ENCODE measurements at regions not wholly inside any gene's neighbourhood (a gene's known extent, or its start where the extent isn't known, plus 50 kb on each side); places are given as distances from the start of the nearest gene placed in this dataset.

DNA sequence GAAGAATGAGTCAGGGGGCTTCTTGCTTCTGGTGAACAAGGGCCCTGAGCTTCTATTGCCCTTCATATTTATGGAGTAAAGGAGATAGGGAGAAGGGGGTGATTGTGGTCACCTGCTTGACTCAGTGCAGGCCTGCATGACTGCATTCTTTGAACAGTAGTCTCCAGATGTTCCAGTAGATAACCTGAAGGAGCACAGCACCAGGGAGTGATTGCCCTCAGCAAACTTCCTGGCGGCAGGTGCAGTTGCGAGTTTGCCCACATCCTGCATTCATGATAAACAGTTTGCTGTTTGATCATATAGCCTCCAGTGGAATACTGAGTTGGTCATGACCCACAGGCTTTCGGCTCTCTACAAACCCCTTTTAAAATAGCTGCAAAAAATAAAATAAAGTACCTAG is 1632.7 kb downstream of the OTOL1 start:
- Histone ChIP-seq H3K27me3 (replicated peaks) (no peaks in the 10 kb centered on the region), H3K27ac (no peak overlapping the region), H3K4me3 (no peak overlapping the region), H3K36me3 (no peaks in the 10 kb centered on the region), H3K4me1 (replicated peaks) (no peaks in the 10 kb centered on the region), H3K9me3 (replicated peaks) (no peaks in the 10 kb centered on the region; the same call in none of the 2 replicates)
- DNase-seq (ENCODE audit: low read depth in 1 of 2, low spot score in 2 of 2), result no peak

DNA sequence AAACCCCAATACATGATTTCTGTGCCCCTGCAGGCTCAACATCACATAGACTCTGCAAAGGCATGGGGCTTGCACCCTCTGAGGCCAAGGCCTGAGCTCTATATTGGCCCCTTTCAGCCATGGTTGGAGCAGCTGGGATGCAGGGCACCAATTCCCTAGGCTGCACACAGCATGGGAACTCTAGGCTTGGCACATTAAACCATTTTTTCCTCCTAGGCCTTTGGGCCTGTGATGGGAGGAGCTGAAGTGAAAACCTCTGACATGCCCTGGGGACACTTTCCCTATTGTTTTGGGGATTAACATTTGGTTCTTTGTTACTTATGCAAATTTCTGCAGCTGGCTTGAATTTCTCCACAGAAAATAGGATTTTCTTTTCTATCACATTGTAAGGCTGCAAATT is 1629.5 kb downstream of the OTOL1 start:
- Histone ChIP-seq H3K9me3 (replicated peaks) (no peaks in the 10 kb centered on the region; the same call in none of the 2 replicates), H3K4me3 (no peak overlapping the region), H3K27me3 (replicated peaks) (no peaks in the 10 kb centered on the region), H3K36me3 (no peaks in the 10 kb centered on the region), H3K27ac (no peak overlapping the region), H3K4me1 (replicated peaks) (no peaks in the 10 kb centered on the region)
- no peak for DNase-seq (ENCODE audit: low read depth in 1 of 2, low spot score in 2 of 2)
